Parathyroid adenoma (tissue), 2 donors: ENCODE measurements at regions not wholly inside any gene's neighbourhood (a gene's known extent, or its start where the extent isn't known, plus 50 kb on each side); places are given as distances from the start of the nearest gene placed in this dataset.
A peak's percentile ranks its signal among the peaks of the same experiment; 100 is the strongest.

ENCODE experiments used
- H2AFZ ChIP-seq: fragments of 300-600 bp; sonication (generic); one replicate; pipeline ENCODE4 v1.7.0; 2017; ENCODE audit warnings: antibody characterized with exemption, mild to moderate bottlenecking
- H3K27ac ChIP-seq: fragments of 300-600 bp; sonication (generic); one replicate; pipeline ENCODE4 v1.7.0; 2017
- H3K27me3 ChIP-seq: fragments of 300-600 bp; sonication (generic); one replicate; pipeline ENCODE4 v1.7.0; 2017; ENCODE audit warnings: low read length; ENCODE audit not compliant: control insufficient read depth, insufficient read depth
- H3K36me3 ChIP-seq: fragments of 300-600 bp; sonication (generic); one replicate; pipeline ENCODE4 v1.7.0; 2017; ENCODE audit warnings: low read length; ENCODE audit not compliant: control insufficient read depth, insufficient read depth
- H3K4me1 ChIP-seq: fragments of 300-600 bp; sonication (generic); one replicate; pipeline ENCODE4 v1.7.0; 2017; ENCODE audit warnings: control low read depth
- H3K4me2 ChIP-seq: fragments of 300-600 bp; sonication (generic); one replicate; pipeline ENCODE4 v1.7.0; 2017; ENCODE audit warnings: low read length
- H3K4me3 ChIP-seq: fragments of 300-600 bp; sonication (generic); one replicate; pipeline ENCODE4 v1.7.0; 2017; ENCODE audit warnings: low read depth, low read length
- H3K79me2 ChIP-seq: fragments of 300-600 bp; sonication (generic); one replicate; pipeline ENCODE4 v1.7.0; 2017; ENCODE audit warnings: control low read depth
- H3K9ac ChIP-seq: fragments of 300-600 bp; sonication (generic); one replicate; pipeline ENCODE4 v1.7.0; 2017; ENCODE audit warnings: mild to moderate bottlenecking
- H3K9me3 ChIP-seq: fragments of 300-600 bp; sonication (generic); one replicate; pipeline ENCODE4 v1.7.0; 2017; ENCODE audit warnings: low read length; ENCODE audit not compliant: control insufficient read depth
- TF ChIP-seq, protein P1 (sequence below): fragments of 300-600 bp; sonication (generic); IDR thresholded peaks from one replicate; pipeline ENCODE4 v1.7.0; 2017; ENCODE audit warnings: antibody characterized with exemption, mild to moderate bottlenecking
- donor health status: primary hyperparathyroidism.

DNA sequence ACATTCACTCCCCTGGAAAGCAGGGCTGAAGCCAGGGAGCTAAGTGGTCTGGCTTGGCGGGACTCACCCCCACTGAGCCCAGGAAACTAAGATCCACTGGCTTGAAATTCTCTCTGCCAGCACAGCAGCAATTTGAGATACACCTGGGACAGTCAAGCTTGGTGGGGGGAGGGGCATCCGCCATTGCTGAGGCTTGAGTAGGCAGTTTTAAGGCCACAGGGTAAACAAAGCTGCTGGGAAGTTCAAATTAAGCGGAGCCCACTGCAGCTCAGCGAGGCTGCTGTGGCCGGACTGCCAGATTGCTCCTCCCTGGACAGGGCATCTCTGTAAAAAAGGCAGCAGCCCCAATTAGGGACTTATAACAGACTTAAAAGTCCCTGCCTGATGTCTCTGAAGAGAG, 108.2 kb upstream of the FAM13C start:
- Histone ChIP-seq H3K4me1 (no peaks in the 10 kb centered on the region), H3K79me2 (no peaks in the 10 kb centered on the region), H3K9ac (no peak overlapping the region), H3K4me3 (no peak overlapping the region), H3K36me3 (no peaks in the 10 kb centered on the region), H3K4me2 (no peak overlapping the region), H3K27ac (no peak overlapping the region), H2AFZ (no peak overlapping the region), H3K9me3 (no peaks in the 10 kb centered on the region), H3K27me3 (no peaks in the 10 kb centered on the region)
- TF ChIP-seq, protein P1, sequence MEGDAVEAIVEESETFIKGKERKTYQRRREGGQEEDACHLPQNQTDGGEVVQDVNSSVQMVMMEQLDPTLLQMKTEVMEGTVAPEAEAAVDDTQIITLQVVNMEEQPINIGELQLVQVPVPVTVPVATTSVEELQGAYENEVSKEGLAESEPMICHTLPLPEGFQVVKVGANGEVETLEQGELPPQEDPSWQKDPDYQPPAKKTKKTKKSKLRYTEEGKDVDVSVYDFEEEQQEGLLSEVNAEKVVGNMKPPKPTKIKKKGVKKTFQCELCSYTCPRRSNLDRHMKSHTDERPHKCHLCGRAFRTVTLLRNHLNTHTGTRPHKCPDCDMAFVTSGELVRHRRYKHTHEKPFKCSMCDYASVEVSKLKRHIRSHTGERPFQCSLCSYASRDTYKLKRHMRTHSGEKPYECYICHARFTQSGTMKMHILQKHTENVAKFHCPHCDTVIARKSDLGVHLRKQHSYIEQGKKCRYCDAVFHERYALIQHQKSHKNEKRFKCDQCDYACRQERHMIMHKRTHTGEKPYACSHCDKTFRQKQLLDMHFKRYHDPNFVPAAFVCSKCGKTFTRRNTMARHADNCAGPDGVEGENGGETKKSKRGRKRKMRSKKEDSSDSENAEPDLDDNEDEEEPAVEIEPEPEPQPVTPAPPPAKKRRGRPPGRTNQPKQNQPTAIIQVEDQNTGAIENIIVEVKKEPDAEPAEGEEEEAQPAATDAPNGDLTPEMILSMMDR: no peak

DNA sequence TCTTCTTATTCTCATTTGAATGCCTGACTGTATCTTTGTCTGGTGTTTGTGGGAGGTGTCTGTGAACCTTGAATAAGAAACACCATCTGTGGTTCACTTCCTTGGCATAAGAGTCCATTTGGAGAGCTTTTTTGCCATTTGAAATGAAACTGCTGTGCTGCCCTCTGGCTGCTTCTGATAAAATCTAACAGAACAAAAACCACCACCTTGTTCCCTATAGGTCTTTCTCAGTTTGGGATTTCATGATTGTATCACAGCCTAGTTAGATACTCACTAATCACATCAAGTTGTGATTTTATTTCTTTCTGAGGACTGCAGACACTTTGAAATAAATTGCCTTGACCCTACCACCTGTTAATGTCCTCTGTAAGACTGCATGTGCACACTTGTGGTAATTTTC, 102.7 kb upstream of the FAM13C start:
- Histone ChIP-seq H3K4me3 (no peak overlapping the region), H3K9me3 (no peaks in the 10 kb centered on the region), H3K27me3 (no peaks in the 10 kb centered on the region), H3K36me3 (no peaks in the 10 kb centered on the region), H3K4me2 (no peak overlapping the region), H2AFZ (no peak overlapping the region), H3K27ac (no peak overlapping the region), H3K4me1 (no peaks in the 10 kb centered on the region), H3K79me2 (no peaks in the 10 kb centered on the region), H3K9ac (no peak overlapping the region)
- TF ChIP-seq, protein P1: peak; percentile 23

DNA sequence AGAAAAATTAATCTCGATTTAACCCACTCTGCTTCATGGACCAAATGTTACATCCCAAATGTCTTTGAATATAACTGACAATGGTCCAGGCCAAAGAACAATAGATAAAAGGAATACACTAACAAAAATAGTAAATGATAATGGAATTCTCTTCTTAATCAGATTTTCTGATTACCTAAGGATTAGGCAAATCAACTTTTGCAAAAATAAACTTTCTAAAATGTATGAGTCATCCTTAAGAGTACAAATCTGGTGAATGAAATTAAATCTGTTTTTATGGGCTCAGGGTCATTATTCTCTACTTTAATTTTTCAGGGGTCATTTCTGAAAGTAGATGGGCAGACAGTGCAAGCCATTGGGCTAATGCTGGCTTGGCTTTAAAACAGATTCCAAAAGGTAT, 102.1 kb upstream of the FAM13C start:
- Histone ChIP-seq H2AFZ (no peak overlapping the region), H3K79me2 (no peaks in the 10 kb centered on the region), H3K9me3 (no peaks in the 10 kb centered on the region), H3K4me3 (no peak overlapping the region), H3K27ac (no peak overlapping the region), H3K27me3 (no peaks in the 10 kb centered on the region), H3K9ac (no peak overlapping the region), H3K4me1 (no peaks in the 10 kb centered on the region), H3K4me2 (no peak overlapping the region), H3K36me3 (no peaks in the 10 kb centered on the region)
- TF ChIP-seq, protein P1: no peak

DNA sequence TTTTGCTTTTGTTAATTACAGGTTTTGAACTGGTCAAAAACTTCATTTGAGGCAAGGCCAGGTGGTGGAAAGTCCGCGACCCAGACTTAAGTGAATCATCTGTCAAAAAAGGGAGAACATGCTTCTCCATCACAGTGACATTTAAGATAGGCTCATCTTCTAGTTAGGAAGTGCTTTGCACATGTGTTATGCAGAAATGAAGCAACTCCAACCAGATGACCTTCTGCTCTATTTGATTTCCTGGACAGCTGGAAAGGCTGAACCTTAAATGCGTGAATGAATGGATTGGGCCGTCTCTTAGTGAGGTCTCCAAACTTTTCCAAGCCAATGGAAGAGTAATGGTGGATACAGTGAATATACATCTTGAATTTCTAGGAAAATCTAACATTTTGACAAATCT, 101.6 kb upstream of the FAM13C start:
- Histone ChIP-seq H2AFZ (no peak overlapping the region), H3K4me1 (no peaks in the 10 kb centered on the region), H3K4me3 (no peak overlapping the region), H3K9ac (no peak overlapping the region), H3K27ac (no peak overlapping the region), H3K27me3 (no peaks in the 10 kb centered on the region), H3K9me3 (no peaks in the 10 kb centered on the region), H3K36me3 (no peaks in the 10 kb centered on the region), H3K4me2 (no peak overlapping the region), H3K79me2 (no peaks in the 10 kb centered on the region)
- TF ChIP-seq, protein P1: no peak

DNA sequence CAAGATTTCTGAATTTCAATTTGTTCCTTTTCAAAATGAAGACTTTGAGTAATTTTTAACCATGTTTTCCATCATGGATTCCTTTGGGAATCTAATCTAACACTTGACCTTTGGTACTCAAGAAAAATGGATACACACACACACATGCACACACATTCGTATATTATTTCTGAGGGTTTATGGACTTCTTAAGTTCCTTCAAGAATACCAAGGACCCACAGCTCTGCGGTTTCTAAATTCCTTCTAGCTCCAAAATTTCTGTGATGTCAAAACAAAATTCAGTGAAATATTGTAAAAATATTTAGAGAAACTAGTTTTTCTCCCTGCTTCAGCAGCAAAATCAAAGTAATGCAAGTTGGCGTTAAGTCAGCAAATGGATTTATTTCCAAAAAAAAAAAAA, 98.3 kb upstream of the FAM13C start:
- H3K27me3 ChIP-seq: no peaks in the 10 kb centered on the region
- H3K4me2 ChIP-seq: no peak overlapping the region
- TF ChIP-seq, protein P1: no peak
- H3K79me2 ChIP-seq: no peaks in the 10 kb centered on the region
- H3K4me1 ChIP-seq: no peaks in the 10 kb centered on the region
- H3K36me3 ChIP-seq: no peaks in the 10 kb centered on the region
- H3K9ac ChIP-seq: no peak overlapping the region
- no peak overlapping the region for H3K27ac ChIP-seq
- no peaks in the 10 kb centered on the region for H3K9me3 ChIP-seq
- no peak overlapping the region for H2AFZ ChIP-seq
- no peak overlapping the region for H3K4me3 ChIP-seq
